ENCODE measurements at regions not wholly inside any gene's neighbourhood (a gene's known extent, or its start where the extent isn't known, plus 50 kb on each side); places are given as distances from the start of the nearest gene placed in this dataset.

- in situ Hi-C loops (cut with MboI; ENCODE audit: low sequenced_read_pairs): no loop called here
Measured at GRCh38 chr4:15130441-15130840, 128.2 kb downstream of the CPEB2 start.

- in situ Hi-C loops (cut with MboI; ENCODE audit: low sequenced_read_pairs): no loop called here
Measured at GRCh38 chr4:15131551-15131950, 129.3 kb downstream of the CPEB2 start.

GRCh38 chr4:15132739-15133138 is 130.5 kb downstream of the CPEB2 start:
- in situ Hi-C loops (cut with MboI; ENCODE audit: low sequenced_read_pairs): no loop called here

- in situ Hi-C loops (cut with MboI; ENCODE audit: low sequenced_read_pairs): no loop called here
Measured at GRCh38 chr4:15139599-15139998, 137.3 kb downstream of the CPEB2 start.

DNA sequence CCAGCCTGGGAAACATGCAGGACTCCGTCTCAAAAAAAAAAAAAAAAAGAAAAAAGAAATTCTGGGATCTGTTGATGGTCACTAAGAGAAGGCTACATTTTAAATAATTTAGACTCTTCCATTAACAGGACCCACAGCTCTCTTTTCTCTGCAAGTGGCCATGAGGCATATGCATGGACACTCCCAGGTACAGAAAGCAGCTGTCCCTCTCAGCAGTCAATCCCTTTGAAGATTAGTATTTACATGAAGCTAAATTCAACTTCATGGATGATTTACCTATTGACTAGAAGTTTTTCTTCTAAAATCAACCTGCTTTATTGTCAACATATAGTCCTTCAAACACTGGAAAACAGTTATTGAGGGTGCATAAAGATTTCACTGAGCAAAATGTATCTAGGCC is 139.9 kb downstream of the CPEB2 start:
- in situ Hi-C loops (cut with MboI; ENCODE audit: low sequenced_read_pairs): no loop called here

DNA sequence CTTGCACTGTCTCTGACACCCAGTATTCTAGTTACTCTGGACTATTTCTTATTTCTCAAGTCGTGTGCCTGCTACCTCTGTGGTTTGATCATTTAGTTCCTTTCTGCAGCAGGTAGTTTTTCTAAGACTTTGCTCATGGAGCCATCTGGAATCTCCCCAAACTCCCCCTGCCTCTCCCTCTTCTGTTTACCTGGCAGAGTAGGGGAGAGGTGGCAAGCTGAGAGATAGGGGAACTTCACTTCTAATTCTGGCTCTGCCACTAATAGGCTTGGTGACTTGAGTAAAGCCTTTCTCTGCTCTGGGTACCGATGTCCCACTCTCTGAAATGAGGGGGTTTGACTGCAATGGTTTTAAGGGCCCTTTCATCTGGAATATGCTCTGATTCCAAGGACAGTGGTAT is 141.3 kb downstream of the CPEB2 start:
- in situ Hi-C loops (cut with MboI; ENCODE audit: low sequenced_read_pairs): no loop called here

DNA sequence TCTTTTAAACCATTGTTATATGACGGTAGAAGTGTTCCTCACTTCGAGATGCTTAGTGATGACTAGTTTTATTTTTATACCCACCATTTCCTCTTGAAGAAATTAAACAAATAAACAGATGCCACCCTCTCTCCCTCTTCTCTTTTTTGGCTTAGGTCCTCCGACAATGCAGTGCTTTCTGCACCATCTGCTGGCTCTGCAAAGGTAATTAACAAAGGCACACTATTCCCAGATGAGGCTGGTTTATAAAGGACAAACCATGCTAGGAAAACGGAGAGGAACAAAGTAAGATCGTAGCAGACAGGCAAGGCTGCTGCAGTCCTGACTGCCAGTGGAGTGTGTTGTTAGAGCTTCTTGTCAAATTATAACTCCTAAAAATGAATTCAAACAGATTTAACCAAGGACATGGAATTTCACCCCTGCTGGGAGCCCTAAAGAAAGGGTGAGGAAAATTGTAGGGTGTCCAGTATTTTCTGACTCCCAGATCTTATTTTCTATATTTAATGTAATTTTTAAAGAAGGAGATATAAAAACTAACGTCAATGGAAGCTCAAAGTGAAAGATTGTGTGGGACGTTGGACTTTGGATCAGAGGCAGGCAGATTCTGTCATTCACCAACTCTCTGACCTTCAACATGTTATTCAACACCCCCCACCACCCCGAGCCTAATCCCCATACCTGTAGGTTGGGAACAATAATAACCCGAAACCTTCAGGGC is 142.1 kb downstream of the CPEB2 start:
- in situ Hi-C loops (cut with MboI; ENCODE audit: low sequenced_read_pairs): no loop called here

GRCh38 chr4:15144967-15145295 is 142.7 kb downstream of the CPEB2 start:
- in situ Hi-C loops (cut with MboI; ENCODE audit: low sequenced_read_pairs): no loop called here

DNA sequence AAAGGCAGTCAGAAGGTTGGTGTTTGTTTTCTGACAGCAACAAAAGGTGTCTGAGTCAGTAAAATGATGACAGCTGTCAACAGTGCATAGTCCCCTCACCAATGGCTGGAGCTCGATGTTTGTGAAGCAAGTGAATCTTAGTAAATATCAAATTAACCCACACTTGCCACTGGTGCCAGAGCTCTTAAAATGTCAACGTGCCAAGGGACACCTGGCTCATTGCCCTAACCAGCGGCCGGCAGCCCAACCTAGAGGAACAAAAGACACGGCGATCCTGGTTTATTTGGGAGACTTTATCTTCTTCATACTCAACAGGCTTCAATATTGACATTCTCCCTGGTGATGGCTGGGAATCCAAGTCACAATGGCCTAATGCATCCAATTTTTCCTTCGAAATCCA is 143.4 kb downstream of the CPEB2 start:
- in situ Hi-C loops (cut with MboI; ENCODE audit: low sequenced_read_pairs): no loop called here

DNA sequence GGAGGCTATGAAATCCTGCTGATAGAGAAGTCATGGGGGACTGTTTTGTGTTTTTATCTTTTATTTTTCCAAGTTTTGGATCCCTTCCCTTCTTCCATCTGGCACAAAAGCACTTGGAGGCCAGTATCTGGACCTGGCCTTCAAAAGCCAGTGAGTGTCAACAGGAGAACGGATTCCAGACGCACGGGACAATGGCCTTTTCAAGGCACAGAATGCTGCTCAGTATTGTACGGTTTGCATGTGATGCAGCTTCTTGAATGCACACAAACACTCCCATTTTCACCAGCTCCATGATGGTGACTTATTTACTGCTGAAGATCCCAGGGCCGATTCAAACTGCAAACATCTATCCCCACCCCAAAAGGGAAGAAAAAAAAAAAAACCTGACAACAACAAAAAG is 145.4 kb downstream of the CPEB2 start:
- in situ Hi-C loops (cut with MboI; ENCODE audit: low sequenced_read_pairs): no loop called here

DNA sequence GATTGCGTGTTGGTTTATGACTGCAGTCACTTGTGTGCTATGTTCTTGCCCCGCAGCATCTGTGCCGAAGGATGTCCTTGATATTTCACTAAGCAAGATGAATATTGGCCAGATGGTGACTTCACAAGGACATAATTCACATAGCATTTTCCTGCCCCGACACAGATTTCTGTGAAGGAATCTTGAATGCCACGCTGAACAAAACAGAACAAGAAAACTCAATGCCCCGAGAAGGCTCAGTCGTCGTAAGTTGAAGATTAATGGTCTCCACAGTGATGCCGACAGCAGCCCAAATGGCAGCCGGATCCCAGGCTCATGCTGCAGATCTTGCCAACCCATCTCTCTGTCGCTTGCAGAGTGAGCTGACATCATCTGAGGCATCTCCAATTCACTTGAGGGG is 145.9 kb downstream of the CPEB2 start:
- in situ Hi-C loops (cut with MboI; ENCODE audit: low sequenced_read_pairs): no loop called here

- in situ Hi-C loops (cut with MboI; ENCODE audit: low sequenced_read_pairs): no loop called here
Measured at GRCh38 chr4:15148691-15149090, 146.4 kb downstream of the CPEB2 start.

GRCh38 chr4:15149234-15149838 is 147.1 kb downstream of the CPEB2 start:
- in situ Hi-C loops (cut with MboI; ENCODE audit: low sequenced_read_pairs): no loop called here

DNA sequence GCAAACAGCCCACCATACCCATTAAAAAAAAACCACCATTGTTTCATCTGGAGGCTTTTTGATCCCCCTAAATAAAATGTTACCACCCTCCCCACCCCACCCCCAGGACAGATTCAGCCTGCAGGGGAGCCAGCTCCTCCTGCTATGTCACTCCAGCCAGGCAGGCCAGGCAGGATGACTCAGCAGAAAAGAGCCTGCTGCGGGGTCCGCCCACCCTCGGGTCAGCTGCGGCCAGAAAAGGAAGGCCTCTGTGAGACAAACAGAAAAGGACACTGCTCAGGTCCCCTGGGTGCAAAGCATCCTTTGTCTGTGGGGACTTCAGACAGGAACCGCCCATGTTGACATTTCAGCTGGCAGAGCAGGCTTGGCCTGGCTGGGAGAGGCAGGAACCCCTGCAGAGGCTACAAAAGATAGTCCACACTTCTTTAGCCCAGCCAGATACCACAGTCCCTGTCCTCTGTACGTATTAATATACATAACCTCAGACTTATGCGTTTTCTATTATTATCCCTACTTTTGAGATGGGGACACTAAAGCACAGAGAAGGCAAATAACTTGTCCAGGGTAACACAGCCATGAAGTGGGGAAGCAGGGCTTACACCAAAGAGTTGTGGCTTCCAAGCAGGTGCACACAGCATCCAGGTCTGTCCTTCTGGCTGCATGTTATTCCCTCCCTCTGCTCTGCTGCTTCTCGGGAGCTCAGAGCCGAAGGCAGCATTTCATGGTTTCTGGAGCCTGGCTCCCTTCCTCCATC is 147.7 kb downstream of the CPEB2 start:
- in situ Hi-C loops (cut with MboI; ENCODE audit: low sequenced_read_pairs): no loop called here

DNA sequence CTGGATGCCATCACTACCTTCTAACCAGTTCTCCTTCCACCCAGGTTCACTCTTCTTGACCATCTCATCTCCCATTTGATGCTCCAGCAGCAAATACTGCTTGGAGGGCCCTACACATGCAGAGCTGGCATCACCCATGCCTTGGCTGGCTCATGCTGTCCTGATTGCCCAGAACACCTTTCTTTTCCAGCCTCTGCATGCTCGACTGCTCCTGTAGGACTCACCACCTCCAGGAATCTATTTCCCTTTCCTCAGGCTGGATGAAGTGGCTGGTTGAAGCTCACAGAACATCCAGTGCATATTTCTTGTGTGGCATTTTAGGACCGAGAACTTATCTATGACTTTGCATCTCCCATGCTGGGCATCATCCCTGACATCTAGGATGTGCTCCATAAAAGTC is 148.3 kb downstream of the CPEB2 start:
- in situ Hi-C loops (cut with MboI; ENCODE audit: low sequenced_read_pairs): no loop called here

- in situ Hi-C loops (cut with MboI; ENCODE audit: low sequenced_read_pairs): no loop called here
Measured at GRCh38 chr4:15151033-15151432, 148.8 kb downstream of the CPEB2 start.

DNA sequence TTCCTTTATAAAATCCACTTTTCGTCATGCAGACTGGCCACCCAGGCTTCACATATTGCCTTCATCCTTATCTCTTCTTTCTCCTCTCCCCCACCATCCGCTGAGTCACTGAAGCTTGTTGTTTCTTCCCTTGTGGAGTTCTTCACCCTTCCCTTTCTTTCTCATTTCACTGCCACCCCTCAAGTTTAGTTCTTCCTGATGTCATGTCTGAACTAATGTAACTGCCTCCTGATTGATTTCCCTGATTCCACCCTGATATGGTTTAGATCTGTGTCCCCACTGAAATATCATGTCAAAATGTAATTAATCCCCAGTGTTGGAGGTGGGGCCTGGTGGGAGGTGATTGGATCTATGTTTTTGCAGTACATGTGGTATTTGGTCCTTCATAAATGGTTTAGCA is 151.4 kb downstream of the CPEB2 start:
- in situ Hi-C loops (cut with MboI; ENCODE audit: low sequenced_read_pairs): no loop called here

DNA sequence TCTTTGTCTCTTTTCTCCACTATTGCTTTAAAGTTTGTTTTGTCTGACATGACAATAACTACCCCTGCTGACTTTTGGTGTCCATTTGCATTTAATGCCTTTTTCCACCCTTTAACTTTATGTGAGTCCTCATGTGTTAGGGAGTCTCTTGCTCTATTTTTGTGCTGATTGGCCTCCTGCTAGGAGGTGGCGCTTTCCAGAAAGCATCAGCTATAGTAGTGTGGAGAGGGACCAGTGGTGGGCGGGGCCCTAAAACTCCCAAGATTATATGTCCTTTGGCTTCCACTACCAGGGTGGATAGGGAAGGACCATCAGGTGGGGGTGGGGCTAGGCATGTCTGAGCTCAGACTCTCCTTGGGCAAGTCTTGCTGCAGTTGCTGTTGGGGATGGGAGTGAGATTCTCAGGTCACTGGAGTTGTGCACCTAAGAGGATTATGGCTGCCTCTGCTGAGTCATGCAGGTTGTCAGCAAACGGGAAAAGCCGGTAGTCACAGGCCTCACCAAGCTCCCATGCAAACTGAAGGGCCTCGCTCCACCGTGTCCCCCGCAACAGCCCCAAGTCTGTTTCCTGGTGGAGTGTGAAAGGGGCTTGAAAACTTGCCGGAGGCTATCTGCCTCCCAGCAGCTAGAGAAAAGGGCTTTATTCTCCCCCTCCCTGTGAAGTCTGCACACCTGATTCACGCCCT is 156.3 kb downstream of the CPEB2 start:
- in situ Hi-C loops (cut with MboI; ENCODE audit: low sequenced_read_pairs): no loop called here

DNA sequence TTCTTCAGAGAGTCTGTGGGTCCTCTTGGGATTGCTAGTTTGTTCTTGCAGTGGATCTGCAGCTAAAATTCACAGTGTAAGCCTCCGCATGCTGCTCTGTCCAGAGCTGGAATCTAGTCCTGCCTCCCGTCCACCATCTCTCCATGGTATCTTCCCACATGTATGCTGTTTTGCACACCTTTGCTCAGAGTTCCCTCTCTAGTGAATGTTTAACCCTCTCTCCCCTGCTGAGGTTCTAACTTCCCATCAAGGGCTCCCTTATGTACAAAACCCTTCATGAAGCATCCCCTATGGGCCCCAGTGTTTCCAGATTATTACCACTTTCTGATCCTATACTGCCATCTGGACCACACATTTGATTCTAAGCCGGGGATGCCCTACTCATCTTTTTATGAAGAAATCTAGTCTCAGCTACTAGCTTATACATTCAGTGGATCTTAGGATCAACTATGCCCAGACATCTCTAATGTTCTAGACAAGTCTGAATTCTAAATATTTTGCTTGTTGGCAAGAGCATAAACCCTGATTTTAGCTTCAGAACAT is 157.3 kb downstream of the CPEB2 start:
- in situ Hi-C loops (cut with MboI; ENCODE audit: low sequenced_read_pairs): no loop called here

- in situ Hi-C loops (cut with MboI; ENCODE audit: low sequenced_read_pairs): no loop called here
Measured at GRCh38 chr4:15161439-15161838, 159.2 kb downstream of the CPEB2 start.

DNA sequence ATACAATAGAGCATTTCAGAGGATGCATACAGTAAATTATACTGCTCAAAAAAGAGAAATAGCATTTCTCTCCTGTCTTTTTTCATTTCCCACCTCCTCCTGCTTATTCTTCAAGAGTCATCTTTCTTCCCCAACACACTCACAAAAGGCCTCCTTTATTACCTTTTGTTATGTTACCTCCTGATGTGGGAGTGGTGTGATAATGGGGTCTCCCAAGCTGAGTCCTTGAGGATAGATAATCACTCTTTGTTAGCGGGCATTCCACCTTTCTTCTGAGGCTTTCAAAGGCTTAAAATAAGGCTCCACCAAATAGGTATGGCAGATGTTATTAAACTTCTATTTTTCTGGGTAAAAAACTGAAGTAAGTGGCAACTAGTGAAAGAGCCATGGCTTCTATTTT is 159.8 kb downstream of the CPEB2 start:
- in situ Hi-C loops (cut with MboI; ENCODE audit: low sequenced_read_pairs): no loop called here

All from HL-60/S4 (cell line).